ENCODE measurements at regions not wholly inside any gene's neighbourhood (a gene's known extent, or its start where the extent isn't known, plus 50 kb on each side); places are given as distances from the start of the nearest gene placed in this dataset.

DNA sequence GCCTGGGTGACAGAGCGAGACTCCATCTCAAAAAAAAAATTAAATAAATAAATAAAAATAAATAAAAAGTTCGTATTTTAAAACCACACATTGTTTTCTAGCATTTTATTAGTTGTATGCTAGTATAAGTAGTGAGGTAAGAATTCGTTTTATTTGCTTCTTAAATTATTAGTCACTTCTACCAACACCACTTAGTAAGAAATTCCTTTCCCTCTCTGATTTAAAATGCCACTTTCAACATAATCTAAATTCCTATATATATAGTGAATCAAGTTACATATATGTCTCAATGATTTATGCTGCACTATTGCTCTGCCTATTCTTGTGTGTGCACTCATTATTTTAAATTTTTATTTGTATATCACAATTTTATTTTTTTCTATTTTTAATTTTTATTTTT, 72.1 kb downstream of the MAGEC1 start:
- TF ChIP-seq, protein P1, sequence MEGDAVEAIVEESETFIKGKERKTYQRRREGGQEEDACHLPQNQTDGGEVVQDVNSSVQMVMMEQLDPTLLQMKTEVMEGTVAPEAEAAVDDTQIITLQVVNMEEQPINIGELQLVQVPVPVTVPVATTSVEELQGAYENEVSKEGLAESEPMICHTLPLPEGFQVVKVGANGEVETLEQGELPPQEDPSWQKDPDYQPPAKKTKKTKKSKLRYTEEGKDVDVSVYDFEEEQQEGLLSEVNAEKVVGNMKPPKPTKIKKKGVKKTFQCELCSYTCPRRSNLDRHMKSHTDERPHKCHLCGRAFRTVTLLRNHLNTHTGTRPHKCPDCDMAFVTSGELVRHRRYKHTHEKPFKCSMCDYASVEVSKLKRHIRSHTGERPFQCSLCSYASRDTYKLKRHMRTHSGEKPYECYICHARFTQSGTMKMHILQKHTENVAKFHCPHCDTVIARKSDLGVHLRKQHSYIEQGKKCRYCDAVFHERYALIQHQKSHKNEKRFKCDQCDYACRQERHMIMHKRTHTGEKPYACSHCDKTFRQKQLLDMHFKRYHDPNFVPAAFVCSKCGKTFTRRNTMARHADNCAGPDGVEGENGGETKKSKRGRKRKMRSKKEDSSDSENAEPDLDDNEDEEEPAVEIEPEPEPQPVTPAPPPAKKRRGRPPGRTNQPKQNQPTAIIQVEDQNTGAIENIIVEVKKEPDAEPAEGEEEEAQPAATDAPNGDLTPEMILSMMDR (IDR thresholded peaks at IDR 0.05; ENCODE audit: extremely low read depth in 1 of 2, insufficient read depth in 1 of 2, low read depth in 1 of 2, low read length in 2 of 2) = no peak
- TF ChIP-seq POLR2AphosphoS5 (IDR thresholded peaks at IDR 0.05; ENCODE audit: insufficient read depth, low read depth, low read length) = no peak
